Neuron (in vitro differentiated cells): ENCODE measurements at regions not wholly inside any gene's neighbourhood (a gene's known extent, or its start where the extent isn't known, plus 50 kb on each side); places are given as distances from the start of the nearest gene placed in this dataset.

ENCODE experiments used
- H2AFZ ChIP-seq: one replicate; pipeline ENCODE4 v1.6.1; 2013; ENCODE audit warnings: low read depth, mild to moderate bottlenecking, inconsistent platforms, low read length, moderate library complexity
- H3K27me3 ChIP-seq: one replicate; pipeline ENCODE4 v1.6.1; 2013; ENCODE audit warnings: low read length; ENCODE audit not compliant: insufficient read depth
- H3K36me3 ChIP-seq: one replicate; pipeline ENCODE4 v1.6.1; 2013; ENCODE audit warnings: low read length; ENCODE audit not compliant: insufficient read depth
- H3K4me1 ChIP-seq: one replicate; pipeline ENCODE4 v1.6.1; 2013; ENCODE audit warnings: low read length; ENCODE audit not compliant: insufficient read depth
- H3K4me3 ChIP-seq: 2 replicates; pipeline ENCODE4 v1.5.1; 2013; ENCODE audit warnings: mild to moderate bottlenecking, low read length, moderate library complexity
- H3K9me3 ChIP-seq: one replicate; pipeline ENCODE4 v1.6.1; 2013; ENCODE audit warnings: low read length

DNA sequence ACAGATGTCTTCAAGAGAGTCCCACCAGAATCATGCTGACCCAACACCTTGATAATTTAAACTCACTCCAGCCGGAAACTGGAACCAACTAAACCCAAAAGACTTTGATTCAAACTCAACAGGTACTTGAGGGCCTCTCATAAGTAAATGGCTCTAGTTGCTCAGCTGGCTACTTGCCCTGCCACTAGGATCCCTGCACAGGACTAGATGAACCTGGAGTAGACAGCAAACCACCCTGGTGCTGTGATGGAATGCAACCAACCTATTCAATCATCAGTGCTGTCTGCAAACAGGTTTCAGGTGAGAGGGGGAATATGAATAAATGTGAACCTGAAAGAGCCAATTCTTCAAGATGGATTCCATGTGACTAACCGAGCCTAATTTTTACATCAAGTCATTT, 216.3 kb downstream of the KATNAL1 start:
- no peaks in the 10 kb centered on the region for H3K36me3 ChIP-seq
- H3K4me3 ChIP-seq = no peak overlapping the region

DNA sequence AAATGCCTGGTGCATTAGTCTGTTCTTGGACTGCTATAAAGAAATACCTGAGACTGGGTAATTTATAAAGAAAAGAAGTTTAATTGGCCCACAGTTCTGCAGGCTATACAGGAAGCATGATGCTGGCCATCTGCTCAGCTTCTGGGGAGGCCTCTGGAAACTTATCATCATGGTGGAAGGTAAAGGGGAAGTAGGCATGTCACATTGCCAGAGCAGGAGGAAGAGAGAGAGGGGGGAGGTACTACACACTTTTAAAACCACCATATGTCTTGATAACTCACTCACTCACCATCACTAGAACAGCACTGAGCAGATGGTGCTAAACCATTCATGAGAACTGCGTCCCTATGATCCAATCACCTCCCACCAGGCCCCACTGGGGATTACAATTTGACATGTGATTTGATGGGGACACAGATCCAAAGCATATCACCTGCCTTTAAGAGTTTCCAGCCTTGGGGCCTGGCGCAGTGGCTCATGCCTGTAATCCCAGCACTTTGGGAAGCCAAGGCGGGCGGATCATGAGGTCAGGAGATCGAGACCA, 219.0 kb downstream of the KATNAL1 start:
- Histone ChIP-seq H3K27me3 (no peaks in the 10 kb centered on the region), H2AFZ (no peak overlapping the region), H3K4me3 (no peak overlapping the region), H3K9me3 (no peaks in the 10 kb centered on the region), H3K4me1 (no peaks in the 10 kb centered on the region), H3K36me3 (no peaks in the 10 kb centered on the region)

More for the DNA sequence above, 216.3 kb downstream of the KATNAL1 start:
- H3K9me3 ChIP-seq = no peaks in the 10 kb centered on the region
- H3K4me1 ChIP-seq = no peaks in the 10 kb centered on the region
- H2AFZ ChIP-seq = no peak overlapping the region
- H3K27me3 ChIP-seq = no peaks in the 10 kb centered on the region

DNA sequence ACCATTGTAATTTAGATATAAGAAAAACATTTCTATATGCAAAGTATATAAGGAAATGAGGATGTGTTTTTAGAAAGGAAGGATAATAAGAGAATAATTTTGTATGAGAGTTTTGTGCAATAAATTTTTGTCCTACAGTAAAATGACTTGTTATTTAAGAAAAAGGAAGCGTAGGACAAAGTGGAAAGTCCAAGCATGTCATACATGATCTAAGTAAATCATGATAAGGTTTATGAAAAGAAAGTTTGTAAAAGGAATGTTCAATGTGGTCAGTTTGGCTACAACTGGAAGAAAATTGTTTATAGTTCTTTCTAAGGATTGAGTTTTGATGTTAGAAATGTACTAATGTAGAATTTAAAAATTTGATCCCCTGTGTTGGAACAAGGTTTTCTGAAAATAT, 222.3 kb downstream of the KATNAL1 start:
- no peak overlapping the region for H2AFZ ChIP-seq
- H3K27me3 ChIP-seq = no peaks in the 10 kb centered on the region
- no peak overlapping the region for H3K4me3 ChIP-seq
- no peaks in the 10 kb centered on the region for H3K9me3 ChIP-seq
- H3K4me1 ChIP-seq = no peaks in the 10 kb centered on the region
- no peaks in the 10 kb centered on the region for H3K36me3 ChIP-seq

DNA sequence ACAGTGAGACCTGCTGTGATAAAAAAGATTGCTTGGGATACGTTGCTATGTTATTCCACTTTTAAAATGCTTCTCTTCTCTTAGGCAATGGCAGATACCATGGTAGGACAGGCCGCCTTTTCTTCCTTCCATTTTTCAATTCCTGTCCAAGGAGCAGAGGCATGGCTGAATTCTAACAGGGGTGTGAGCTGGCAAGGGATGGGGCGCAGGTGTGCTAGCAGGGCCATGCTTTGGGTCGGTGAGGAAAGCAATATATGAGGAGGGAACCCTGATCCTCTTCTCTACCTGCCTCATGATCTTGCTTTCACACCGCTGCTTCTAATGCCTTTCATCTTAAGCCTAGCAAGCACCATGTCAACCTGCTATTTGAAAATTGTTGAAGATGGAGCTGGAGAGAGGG, 225.0 kb downstream of the KATNAL1 start:
- H3K36me3 ChIP-seq = no peaks in the 10 kb centered on the region
- H3K9me3 ChIP-seq = no peaks in the 10 kb centered on the region
- no peak overlapping the region for H3K4me3 ChIP-seq
- peaks cover 7% of the 10 kb centered on the region for H3K4me1 ChIP-seq
- H3K27me3 ChIP-seq = no peaks in the 10 kb centered on the region
- no peak overlapping the region for H2AFZ ChIP-seq

DNA sequence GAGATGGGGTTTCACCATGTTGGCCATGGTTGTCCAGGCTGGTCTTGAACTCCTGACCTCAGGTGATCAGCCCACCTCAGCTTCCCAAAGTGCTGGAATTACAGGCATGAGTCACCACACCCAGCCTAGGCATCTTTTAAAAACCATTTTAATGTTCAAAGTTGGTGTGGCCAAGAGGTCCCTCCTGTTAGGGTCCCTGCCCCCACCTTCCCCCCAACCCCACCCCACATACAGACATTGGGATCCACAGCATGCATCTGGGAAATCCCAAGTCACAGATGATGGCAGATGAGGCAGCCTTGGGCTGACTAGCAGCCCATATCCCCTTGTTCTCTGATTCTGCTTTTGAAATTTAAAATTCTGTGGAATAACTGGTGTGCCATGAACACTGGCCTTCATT, 226.0 kb downstream of the KATNAL1 start:
- Histone ChIP-seq H3K27me3 (no peaks in the 10 kb centered on the region), H3K4me1 (peaks cover 7% of the 10 kb centered on the region), H3K9me3 (no peaks in the 10 kb centered on the region), H3K4me3 (no peak overlapping the region), H2AFZ (no peak overlapping the region), H3K36me3 (no peaks in the 10 kb centered on the region)

DNA sequence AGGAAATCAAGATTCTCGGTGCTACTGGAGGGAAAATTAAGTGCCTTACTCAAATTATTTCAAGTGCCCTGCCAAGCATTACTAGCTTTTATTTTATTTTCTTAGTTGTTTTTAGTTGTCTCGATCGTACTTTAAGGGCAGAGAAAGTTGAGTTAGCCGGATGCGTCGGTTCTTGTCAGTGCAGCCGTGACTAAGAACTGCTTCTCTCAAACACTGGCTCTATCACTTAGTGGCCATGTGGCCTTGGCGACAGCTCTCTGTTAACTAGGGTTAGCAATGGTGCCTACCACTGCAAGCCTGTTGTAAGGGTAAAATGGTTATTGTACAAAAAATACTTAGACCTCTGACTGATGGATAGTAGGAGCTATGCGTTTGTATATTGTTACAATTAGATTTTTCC, 227.8 kb downstream of the KATNAL1 start:
- Histone ChIP-seq H3K27me3 (no peaks in the 10 kb centered on the region), H3K9me3 (no peaks in the 10 kb centered on the region), H3K4me3 (no peak overlapping the region), H2AFZ (no peak overlapping the region), H3K4me1 (peaks cover 7% of the 10 kb centered on the region), H3K36me3 (no peaks in the 10 kb centered on the region)

DNA sequence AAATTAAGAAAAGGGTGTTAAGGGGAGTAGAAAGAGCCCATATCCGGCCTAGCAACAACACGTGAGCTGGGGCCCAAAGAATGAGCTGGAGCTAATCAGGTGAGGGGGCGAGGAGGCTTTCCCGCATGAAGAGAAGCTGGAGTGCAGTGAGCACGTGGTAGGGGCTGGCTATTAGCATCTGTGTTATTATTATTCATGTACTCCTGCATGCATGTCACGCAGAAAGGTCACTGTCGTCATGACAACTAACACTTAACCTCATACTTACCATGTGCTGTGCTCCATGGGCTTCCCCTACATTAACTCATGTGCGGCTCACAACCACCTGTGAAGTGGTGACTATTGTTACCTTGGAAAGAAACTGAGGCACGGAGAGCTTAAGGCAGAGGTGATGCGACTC, 227.6 kb upstream of the UBL3 start:
- H3K4me3 ChIP-seq = no peak overlapping the region
- no peaks in the 10 kb centered on the region for H3K27me3 ChIP-seq
- H2AFZ ChIP-seq = no peak overlapping the region
- no peaks in the 10 kb centered on the region for H3K9me3 ChIP-seq
- H3K36me3 ChIP-seq = no peaks in the 10 kb centered on the region
- peaks cover 7% of the 10 kb centered on the region for H3K4me1 ChIP-seq

DNA sequence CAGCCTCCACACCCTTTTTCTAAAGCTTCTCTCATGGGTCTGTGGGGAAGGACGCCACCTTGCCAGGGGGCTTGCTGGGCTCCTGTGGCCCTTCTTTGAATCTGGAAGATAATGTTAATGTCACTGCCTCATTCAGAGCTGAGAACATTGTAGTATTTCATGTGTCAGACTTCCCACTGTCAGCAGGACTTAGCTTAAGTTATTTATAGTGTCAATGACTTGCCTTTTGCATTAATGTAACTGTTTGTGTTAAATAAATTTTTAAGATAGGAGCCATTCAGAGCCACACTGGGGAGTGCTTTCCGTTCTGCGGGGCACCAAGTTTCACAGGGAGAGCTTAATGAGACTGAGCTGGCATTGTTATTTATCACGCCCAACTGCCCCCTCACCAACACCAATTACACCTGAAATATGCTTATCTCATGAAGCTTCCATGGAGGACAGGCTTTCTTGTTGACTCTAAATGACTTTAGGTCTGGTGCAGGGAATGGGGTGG, 226.9 kb upstream of the UBL3 start:
- Histone ChIP-seq H3K4me3 (no peak overlapping the region), H3K36me3 (no peaks in the 10 kb centered on the region), H3K9me3 (no peaks in the 10 kb centered on the region), H3K4me1 (peaks cover 7% of the 10 kb centered on the region), H2AFZ (no peak overlapping the region), H3K27me3 (no peaks in the 10 kb centered on the region)

DNA sequence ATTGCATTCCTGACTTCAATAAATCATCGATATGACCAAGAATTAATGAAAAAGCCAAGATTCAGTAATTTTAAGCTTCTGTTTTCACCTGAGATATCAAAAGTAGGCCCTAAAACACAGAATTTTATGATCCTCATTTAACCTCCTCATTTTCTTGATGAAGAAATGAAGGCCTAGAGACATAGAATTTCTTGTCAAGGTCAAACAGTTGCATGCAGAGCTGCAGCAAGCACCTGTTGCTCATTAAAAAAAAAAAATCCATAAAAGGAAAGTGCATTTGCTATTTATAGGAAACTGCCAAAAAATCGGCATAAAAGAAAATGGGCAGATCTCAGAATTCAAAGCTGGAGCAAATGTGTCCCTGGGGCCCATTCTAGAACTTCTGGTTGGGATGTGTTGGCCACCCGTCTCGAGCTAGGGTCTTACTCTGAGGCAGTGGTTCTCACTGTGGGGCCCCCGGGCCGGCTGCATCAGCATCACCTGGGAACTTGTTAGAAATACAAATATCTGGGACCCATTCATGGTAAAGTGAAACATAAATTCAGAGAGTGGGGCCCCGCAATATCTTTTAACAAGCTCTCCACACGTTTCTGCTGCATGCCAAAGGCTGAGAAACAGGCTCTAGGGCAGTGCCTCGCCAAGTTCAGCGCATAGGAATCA, 224.7 kb upstream of the UBL3 start:
- Histone ChIP-seq H3K9me3 (no peaks in the 10 kb centered on the region), H3K27me3 (no peaks in the 10 kb centered on the region), H3K4me1 (peaks cover 7% of the 10 kb centered on the region), H2AFZ (no peak overlapping the region), H3K4me3 (no peak overlapping the region), H3K36me3 (no peaks in the 10 kb centered on the region)

DNA sequence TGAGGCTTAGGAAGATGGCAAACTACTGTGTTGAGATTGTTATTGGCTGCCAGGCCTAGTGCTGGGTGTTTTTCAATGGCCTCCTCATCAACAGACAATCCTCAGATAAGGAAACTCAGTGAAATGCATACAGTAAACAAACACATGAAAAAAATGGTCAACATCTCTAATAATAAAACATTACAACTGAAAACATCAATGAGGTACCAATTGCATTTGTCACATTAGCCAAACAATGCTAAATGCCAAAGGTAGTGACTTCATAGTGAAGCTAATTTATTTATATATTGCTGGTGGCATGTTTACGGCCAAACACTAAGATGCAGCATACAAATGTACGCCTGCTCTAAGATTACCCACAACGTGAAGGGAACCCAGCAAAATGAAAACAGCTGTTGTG, 224.0 kb upstream of the UBL3 start:
- H3K9me3 ChIP-seq = no peaks in the 10 kb centered on the region
- H3K4me3 ChIP-seq = no peak overlapping the region
- H3K27me3 ChIP-seq = no peaks in the 10 kb centered on the region
- no peaks in the 10 kb centered on the region for H3K36me3 ChIP-seq
- H3K4me1 ChIP-seq = peaks cover 7% of the 10 kb centered on the region
- H2AFZ ChIP-seq = no peak overlapping the region

DNA sequence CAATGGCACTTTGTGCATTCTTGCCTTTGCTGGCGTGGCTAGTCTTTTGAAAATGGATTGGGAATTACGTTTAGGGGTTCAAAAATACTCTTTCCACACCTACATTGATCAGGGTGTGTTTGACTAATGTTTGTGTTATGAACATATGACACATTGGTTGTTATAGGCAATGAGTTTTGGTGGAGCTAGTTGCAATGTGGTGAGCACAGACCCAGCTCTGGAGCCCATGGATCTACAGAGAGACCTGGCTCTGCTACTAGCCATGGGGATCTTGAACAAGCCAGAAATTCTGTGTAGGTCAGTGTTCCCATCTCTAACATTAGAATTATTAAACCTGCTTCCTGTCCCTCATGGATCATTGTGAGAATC, 222.4 kb upstream of the UBL3 start:
- no peaks in the 10 kb centered on the region for H3K36me3 ChIP-seq
- H3K27me3 ChIP-seq = no peaks in the 10 kb centered on the region
- H3K4me3 ChIP-seq = no peak overlapping the region
- peaks cover 1% of the 10 kb centered on the region for H3K4me1 ChIP-seq
- H3K9me3 ChIP-seq = no peaks in the 10 kb centered on the region
- H2AFZ ChIP-seq = no peak overlapping the region

DNA sequence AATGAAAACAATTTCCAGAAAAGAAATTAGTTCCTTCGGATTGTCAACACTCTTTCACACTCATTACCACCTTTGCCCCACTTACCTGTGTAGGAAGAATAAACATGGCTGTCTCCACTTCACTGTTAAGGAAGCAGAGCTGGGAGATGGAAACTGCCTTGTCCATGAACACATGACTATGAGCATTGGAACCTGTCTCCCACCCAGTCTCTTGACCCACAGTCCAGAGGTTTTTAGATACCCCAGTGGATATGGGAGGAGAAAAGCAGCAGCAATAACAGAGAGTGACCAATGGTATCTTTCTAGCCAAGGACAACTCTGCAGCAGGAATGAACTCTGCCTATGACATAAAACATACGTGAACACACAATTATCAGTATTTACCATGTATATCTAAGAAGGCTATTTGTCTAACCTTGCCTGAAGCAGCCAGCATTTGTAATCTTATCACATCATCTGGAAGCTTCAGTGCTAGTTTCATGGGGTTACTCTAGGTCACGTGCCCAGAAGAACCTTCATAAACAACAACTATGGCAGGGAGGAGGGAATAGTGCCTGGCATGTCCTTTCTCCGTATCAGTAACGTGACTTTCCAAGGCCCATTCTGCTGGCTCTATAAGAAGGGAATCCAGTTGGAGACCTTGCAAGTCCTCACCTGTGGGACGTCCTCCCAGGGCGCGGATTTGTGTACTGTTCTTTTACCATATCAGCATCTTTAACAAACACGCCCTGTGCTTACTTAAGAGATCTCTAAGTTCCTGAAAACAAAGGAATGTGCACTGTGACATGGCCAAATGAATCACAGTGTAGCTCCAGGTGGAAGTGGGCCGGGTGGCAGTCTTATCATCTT, 221.8 kb upstream of the UBL3 start:
- H3K4me3 ChIP-seq = no peak overlapping the region
- H3K9me3 ChIP-seq = no peaks in the 10 kb centered on the region
- H3K36me3 ChIP-seq = no peaks in the 10 kb centered on the region
- no peaks in the 10 kb centered on the region for H3K27me3 ChIP-seq
- H2AFZ ChIP-seq = no peak overlapping the region
- H3K4me1 ChIP-seq = no peaks in the 10 kb centered on the region

DNA sequence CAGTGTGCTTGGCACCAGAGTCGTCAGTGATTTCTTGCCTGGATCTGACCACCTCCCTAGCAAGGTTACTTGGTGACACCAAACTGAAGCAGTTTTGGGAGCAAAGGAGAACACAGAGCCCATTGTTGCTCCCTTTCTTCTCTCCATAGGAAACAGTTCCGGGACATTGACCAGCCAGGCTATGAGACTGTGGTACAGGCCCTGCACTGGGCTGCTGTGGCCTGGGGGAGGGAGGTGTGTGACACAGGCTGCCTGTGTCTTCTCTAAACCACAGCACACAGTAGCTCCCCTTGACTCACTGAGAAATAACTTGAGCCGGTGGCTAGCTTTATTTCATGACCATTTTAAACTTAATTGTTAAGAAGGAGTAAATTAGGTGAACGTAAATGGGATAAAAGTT, 214.8 kb upstream of the UBL3 start:
- no peak overlapping the region for H3K4me3 ChIP-seq
- no peaks in the 10 kb centered on the region for H3K27me3 ChIP-seq
- H3K4me1 ChIP-seq = no peaks in the 10 kb centered on the region
- no peaks in the 10 kb centered on the region for H3K36me3 ChIP-seq
- no peaks in the 10 kb centered on the region for H3K9me3 ChIP-seq
- H2AFZ ChIP-seq = no peak overlapping the region
